Cardiac fibroblast (primary cell): ENCODE measurements at regions not wholly inside any gene's neighbourhood (a gene's known extent, or its start where the extent isn't known, plus 50 kb on each side); places are given as distances from the start of the nearest gene placed in this dataset.
"Not testable (repeated sequence)": the region's sequence is repeated elsewhere in the genome, so short reads cannot be mapped to it uniquely, and the experiment has no call there.

Source experiments
- DNase-seq, 2 donors: peaks; one replicate each; pipeline versions ENCODE4 v3.0.0 to v3.0.0-alpha.2; 2010; ENCODE audit warnings: low read depth in 2 of 2
- H3K4me3 ChIP-seq, 2 donors: replicated peaks in 1 of 2; 1 replicate in 1 of 2; 2 replicates in 1 of 2; pipeline ENCODE4 v1.5.1; 2011; ENCODE audit warnings: low read depth in 2 of 2, low read length in 2 of 2, mild to moderate bottlenecking in 2 of 2, moderate library complexity in 1 of 2

DNA sequence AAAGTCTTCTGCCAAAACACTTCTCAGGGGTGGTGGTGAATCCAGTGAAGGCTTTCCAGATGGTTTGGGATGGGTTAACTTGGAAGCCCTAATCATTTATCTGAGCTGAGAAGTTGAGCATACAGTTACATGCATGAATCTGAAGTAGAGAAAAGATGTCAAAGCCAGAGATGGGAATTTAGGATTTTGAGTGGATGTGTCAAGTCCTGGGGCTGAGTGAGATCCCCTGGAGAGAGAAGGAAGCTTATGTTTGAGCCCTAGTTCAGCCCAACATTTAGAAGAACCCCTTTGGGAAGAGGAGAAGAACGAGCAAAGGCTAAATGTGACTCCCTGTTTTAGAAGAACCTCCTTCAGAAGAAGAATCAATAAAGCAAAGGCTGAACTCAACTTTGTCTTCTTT, 129.1 kb upstream of the TPTE start:
- not testable (repeated sequence) for DNase-seq, H3K4me3 ChIP-seq

GRCh38 chr21:10395963-10396362, 125.4 kb upstream of the TPTE start:
- DNase-seq, H3K4me3 ChIP-seq: not testable (repeated sequence)

DNA sequence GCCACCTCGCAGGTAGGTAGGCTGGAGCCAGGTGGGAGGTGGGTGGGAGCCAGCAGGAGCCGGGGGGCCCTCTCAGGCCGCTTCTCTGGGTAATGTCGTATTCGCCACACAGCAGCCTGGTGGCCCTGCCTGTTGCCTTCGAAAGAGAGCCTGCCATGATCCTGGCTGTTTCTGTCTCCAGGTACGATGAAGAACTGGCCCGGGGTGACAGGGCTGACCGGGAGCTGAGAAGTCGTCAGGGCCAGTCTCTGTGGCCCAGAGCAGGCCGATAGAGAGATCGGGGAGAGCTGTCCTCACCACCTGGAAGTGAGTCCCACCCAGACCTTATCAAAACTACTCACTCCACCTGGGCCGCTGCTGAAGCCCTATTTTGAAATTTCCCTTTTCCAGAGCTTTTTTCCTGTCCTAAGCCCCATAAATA, 123.9 kb upstream of the TPTE start:
- DNase-seq, H3K4me3 ChIP-seq: not testable (repeated sequence)

DNA sequence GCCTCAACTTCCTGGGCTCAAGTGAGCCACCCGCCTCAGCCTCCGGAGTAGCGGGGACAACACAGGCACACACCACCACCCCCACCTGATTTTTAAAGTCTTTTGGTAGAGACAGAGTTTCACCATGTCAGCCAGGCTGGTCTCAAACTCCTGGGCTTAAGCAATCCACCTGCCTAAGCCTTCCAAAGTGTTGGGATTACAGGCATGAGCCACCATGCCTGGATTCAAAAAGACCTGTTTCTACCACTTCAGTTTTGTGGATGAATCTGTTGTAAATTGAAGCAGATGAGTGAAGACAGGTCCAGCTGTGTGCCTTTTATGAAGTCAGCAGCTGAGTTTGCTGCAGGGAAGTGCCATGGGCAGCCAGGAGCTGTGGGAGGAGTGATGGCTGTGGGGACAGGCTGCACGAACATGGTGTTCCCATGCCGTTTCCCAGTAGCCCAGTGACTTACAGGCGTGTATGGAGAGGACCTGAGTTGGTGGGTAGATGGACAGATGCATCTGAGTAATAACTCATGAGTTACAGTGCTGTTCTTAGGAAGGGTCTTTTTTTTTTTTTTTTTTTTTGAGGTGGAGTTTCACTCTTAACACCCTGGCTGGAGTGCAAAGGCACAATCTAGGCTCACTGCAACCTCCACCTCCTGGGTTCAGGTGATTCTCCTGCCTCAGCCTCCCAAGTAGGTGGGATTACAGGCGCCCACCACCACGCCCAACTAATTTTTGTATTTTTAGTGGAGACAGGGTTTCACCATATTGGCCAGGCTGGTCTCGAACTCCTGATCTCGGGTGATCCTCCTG, 122.5 kb upstream of the TPTE start:
- H3K4me3 ChIP-seq, DNase-seq: not testable (repeated sequence)

- not testable (repeated sequence) for DNase-seq, H3K4me3 ChIP-seq
Measured at GRCh38 chr21:10400622-10401361, 120.6 kb upstream of the TPTE start.

GRCh38 chr21:10402461-10402860, 118.9 kb upstream of the TPTE start:
- not testable (repeated sequence) for H3K4me3 ChIP-seq, DNase-seq

- DNase-seq, H3K4me3 ChIP-seq: not testable (repeated sequence)
Measured at GRCh38 chr21:10405331-10405730, 116.1 kb upstream of the TPTE start.

- DNase-seq, H3K4me3 ChIP-seq: not testable (repeated sequence)
Measured at GRCh38 chr21:10409786-10410185, 111.6 kb upstream of the TPTE start.

DNA sequence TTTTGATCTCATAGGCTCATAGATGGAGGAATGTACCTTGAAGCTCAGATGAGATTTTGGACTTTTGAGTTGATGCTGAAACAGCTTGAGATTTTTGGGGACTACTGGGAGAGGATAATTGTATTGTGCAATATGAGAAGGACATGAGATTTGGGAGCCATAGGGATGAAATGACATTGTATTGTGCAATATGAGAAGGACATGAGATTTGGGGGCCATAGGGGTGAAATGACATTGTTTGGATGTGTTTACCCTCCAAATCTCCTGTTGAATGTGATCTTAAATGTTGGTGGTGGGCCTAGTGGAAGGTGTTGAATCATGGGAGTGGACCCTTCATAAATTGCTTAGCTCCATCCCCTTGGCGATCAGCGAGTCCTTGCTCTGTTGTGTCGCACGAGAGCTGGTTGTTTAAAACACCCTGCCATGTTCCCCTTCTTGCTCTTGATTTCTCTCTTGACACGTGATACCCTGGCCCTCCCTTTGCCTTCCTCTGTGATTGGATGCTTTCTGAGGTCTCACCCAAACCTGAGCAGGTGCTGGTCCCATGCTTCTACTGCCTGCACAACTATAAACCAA, 110.9 kb upstream of the TPTE start:
- not testable (repeated sequence) for DNase-seq, H3K4me3 ChIP-seq

DNA sequence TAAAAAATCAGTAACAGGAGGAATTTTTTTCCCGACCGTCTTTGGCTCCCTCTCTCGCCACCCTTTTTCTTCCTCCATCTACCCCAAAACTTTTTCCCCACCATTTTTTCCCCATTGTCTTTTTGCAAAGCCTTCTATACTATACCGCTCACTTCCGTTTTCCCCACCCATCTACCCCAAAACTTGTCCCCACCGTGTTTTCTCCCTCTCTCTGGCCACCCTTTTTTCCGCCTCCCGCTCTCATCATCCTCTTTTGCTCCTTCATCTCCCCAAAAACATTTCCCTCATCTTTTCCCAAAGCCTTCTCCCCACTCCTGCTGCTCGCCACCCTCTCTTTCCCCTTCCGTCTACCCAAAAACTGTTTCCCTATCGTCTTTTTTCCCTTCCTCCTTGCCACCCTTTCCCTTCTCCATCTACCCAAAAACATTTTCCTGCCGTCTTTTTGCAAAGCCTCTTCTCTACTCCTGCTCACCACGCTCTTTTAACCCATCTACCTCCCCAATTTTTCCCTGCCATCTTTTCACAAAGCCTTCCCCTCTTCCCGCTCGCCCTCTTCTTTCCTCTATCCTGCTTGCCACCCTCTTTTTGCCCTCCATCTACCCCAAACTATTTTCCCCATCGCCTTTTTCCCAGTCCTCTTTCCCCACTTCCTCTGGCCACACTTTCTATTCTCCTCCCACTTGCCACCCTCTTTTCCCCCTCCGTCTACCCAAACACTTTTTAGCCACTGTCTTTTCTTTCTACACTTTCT, 109.4 kb upstream of the TPTE start:
- not testable (repeated sequence) for H3K4me3 ChIP-seq, DNase-seq

DNA sequence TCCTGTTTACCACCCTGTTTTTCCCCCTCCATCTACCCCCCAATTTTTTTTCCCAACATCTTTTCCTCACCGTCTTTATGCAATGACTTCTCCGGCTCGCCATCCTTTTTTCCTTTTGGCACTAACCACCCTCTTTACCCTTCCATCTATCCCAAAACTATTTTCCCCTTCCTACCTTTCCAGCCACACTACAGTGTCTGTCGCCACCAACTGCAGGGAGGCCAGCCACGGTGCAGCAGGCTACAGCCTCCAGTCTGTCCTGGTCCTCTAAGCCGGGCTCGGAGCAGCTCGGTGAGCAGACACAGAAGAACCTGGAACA, 108.5 kb upstream of the TPTE start:
- not testable (repeated sequence) for DNase-seq, H3K4me3 ChIP-seq

DNA sequence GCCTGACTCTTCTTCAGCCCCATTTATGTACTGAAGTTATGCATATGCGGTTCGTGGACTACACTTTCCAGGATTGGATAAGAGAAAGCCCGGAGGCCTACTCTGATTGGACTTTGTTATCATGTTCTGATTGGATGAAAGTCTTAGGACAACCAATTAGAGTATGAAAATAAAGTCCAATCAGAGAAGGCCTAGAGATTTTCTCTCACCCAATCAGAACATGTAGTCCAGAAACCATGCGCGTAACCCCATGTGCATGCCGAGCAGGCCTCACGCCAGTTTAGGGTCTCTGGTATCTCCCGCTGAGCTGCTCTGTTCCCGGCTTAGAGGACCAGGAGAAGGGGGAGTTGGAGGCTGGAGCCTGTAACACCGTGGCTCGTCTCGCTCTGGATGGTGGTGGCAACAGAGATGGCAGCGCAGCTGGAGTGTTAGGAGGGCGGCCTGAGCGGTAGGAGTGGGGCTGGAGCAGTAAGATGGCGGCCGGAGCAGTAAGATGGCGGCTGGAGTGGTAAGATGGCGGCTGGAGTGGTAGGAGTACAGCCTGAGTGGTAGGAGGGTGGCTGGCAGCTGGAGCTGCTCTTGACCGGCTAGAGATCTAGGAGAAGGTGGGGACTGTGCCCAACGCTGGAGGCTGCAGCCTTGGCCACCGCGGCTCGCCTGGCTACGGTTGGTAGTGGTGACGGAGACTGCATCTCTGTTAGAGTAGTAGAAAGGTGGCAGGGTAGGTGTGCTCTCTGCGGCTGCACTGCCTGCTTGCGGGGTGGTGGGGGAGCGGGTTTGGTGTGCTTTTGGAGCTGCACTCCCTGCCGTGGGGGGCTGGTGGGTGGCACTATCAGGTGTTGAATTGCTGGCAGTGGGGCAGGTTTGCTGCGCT, 107.9 kb upstream of the TPTE start:
- H3K4me3 ChIP-seq = not testable (repeated sequence)

GRCh38 chr21:10414121-10414924, 107.1 kb upstream of the TPTE start:
- not testable (repeated sequence) for DNase-seq, H3K4me3 ChIP-seq

More for the DNA sequence above, 107.9 kb upstream of the TPTE start:
- not testable (repeated sequence) for DNase-seq

DNA sequence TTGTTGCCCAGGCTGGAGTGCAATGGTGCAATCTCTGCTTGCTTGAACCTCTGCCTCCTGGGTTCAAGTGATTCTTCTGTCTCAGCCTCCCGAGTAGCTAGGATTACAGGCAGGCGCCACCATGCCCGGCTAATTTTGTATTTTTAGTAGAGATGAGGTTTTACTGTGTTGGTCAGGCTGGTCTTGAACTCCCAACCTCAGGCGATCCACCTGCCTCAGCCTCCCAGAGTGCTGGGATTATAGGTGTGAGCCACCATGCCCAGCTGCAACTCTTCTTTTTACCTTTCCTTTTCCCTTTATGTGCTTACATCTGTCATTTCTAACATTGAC, 106.5 kb upstream of the TPTE start:
- H3K4me3 ChIP-seq, DNase-seq: not testable (repeated sequence)

- not testable (repeated sequence) for H3K4me3 ChIP-seq, DNase-seq
Measured at GRCh38 chr21:10415456-10415855, 105.9 kb upstream of the TPTE start.

DNA sequence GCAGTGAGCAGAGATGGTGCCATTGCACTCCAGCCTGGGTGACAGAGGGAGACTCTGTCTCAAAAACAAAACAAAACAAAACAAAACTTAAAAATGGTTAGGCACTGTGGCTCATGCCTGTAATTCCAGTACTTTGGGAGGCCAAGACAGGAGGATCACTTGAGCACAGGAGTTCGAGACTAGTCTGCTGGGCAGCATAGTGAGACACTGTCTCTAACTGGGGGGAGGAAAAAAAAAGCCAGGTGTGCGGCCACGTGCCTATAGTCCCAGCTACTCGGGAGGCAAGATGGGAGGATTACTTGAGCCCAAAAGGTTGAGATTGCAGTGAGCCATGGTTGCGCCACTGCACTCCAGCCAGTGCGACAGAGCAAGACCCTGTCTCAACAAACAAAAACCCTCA, 105.5 kb upstream of the TPTE start:
- H3K4me3 ChIP-seq, DNase-seq: not testable (repeated sequence)
